ENCODE measurements at regions not wholly inside any gene's neighbourhood (a gene's known extent, or its start where the extent isn't known, plus 50 kb on each side); places are given as distances from the start of the nearest gene placed in this dataset.

- TF ChIP-seq YY1 (IDR thresholded peaks at IDR 0.05; ENCODE audit: low read depth, low read length) (no peak), RBBP5 (IDR thresholded peaks at IDR 0.05; ENCODE audit: borderline replicate concordance, low read depth, low read length) (no peak), CBX5 (IDR thresholded peaks at IDR 0.05; ENCODE audit: low read depth, low read length) (no peak)
Observed at GRCh38 chr5:124371111-124371706, 375.2 kb downstream of the ZNF608 start (continued).

Data from H1 (cell line).